Osteoblast (primary cell): ENCODE measurements at regions not wholly inside any gene's neighbourhood (a gene's known extent, or its start where the extent isn't known, plus 50 kb on each side); places are given as distances from the start of the nearest gene placed in this dataset.

Experiments used
- DNase-seq: peaks from one replicate; pipeline ENCODE4 v3.0.0; 2011; ENCODE audit warnings: low spot score, mixed read lengths; ENCODE audit not compliant: insufficient read length; ENCODE audit errors: missing footprints
- H2AFZ ChIP-seq: 2 replicates; pipeline ENCODE4 v1.6.0; 2011; ENCODE audit warnings: mild to moderate bottlenecking, low read length
- H3K27ac ChIP-seq: 2 replicates; pipeline ENCODE4 v1.5.1; 2011; ENCODE audit warnings: mild to moderate bottlenecking, low read depth, low read length, moderate library complexity
- H3K27me3 ChIP-seq: 2 replicates; pipeline ENCODE4 v1.6.0; 2012; ENCODE audit warnings: mild to moderate bottlenecking, control low read depth, inconsistent platforms, low read length, moderate library complexity; ENCODE audit not compliant: insufficient read depth
- H3K36me3 ChIP-seq: 2 replicates; pipeline ENCODE4 v1.5.1; 2011; ENCODE audit warnings: mild to moderate bottlenecking, low read length, control low read depth, moderate library complexity; ENCODE audit not compliant: insufficient read depth
- H3K4me1 ChIP-seq: 2 replicates; pipeline ENCODE4 v1.5.1; 2011; ENCODE audit warnings: mild to moderate bottlenecking, low read length, control low read depth, moderate library complexity; ENCODE audit not compliant: insufficient read depth
- H3K4me2 ChIP-seq: 2 replicates; pipeline ENCODE4 v1.6.0; 2011; ENCODE audit warnings: mild to moderate bottlenecking, low read length; ENCODE audit not compliant: insufficient read depth
- H3K4me3 ChIP-seq: fragments of 200-600 bp; sonication (generic); 3 replicates; pipeline ENCODE4 v1.5.1; 2012; ENCODE audit warnings: mild to moderate bottlenecking, low read length, inconsistent platforms; ENCODE audit not compliant: insufficient read depth
- H3K79me2 ChIP-seq: 2 replicates; pipeline ENCODE4 v1.6.0; 2012; ENCODE audit warnings: mild to moderate bottlenecking, low read length, control low read depth, inconsistent platforms; ENCODE audit not compliant: insufficient read depth
- H3K9me3 ChIP-seq: 2 replicates; pipeline ENCODE4 v1.5.1; 2011; ENCODE audit warnings: low read depth, low read length, control low read depth
- H4K20me1 ChIP-seq: 2 replicates; pipeline ENCODE4 v1.6.0; 2012; ENCODE audit warnings: mild to moderate bottlenecking, low read length, control low read depth; ENCODE audit not compliant: insufficient read depth
- TF ChIP-seq, protein P1 (sequence below): IDR thresholded peaks from 2 replicates; pipeline ENCODE4 v1.5.1; 2011; ENCODE audit warnings: mild to moderate bottlenecking, low read depth, low read length, moderate library complexity; ENCODE audit errors: extremely low read depth

DNA sequence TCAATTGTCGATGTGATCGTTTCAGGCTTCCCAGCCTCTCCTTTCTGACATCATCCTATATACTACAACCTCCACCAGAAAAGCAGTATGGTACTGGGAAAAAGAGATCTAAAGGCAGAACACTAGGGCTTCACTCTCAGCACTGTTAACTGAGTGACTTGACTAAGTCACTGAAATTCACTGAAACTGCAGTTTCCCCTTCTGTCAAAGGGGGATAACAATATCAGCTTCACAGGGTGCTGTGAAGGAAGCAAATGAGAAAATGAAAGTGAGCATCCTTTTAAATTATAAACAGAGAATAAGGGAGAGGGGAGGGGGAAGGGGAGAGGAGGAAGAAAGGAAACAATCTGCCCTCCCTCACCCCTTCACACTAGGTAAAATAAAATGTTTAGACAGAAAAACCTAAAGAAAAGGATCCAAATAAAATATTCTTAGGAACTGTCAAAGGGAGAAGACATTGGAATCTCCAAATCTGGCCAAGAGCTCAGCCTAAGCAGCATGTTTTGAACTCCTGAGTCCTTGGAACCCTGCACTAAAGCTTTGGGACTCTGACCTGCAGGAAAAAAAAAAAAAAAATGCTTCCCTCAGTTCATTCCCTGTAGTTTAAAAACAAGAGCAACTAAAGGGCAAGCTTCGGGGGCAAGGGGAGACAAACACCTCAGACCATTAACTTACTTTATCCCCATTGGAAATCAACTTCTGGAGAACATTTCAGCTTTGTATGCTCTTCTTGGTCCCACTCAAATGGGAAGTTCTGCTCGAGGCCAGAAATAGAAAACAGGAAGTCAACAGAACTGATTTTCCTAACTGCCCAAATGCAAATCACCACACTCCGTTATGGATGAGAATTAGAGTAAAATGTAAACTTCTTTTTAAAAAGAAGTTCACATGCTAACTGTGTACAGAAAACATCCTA is 178.3 kb downstream of the DEPDC1B start:
- H3K27me3 ChIP-seq = no peaks in the 10 kb centered on the region
- H3K4me3 ChIP-seq = peak overlapping the region; percentile 26
- no peaks in the 10 kb centered on the region for H3K79me2 ChIP-seq
- H3K27ac ChIP-seq = peak overlapping the region; percentile 32
- H3K4me1 ChIP-seq = peaks cover 17% of the 10 kb centered on the region
- H3K36me3 ChIP-seq = no peaks in the 10 kb centered on the region
- DNase-seq = peak; percentile 76
- no peaks in the 10 kb centered on the region for H4K20me1 ChIP-seq
- TF ChIP-seq, protein P1, sequence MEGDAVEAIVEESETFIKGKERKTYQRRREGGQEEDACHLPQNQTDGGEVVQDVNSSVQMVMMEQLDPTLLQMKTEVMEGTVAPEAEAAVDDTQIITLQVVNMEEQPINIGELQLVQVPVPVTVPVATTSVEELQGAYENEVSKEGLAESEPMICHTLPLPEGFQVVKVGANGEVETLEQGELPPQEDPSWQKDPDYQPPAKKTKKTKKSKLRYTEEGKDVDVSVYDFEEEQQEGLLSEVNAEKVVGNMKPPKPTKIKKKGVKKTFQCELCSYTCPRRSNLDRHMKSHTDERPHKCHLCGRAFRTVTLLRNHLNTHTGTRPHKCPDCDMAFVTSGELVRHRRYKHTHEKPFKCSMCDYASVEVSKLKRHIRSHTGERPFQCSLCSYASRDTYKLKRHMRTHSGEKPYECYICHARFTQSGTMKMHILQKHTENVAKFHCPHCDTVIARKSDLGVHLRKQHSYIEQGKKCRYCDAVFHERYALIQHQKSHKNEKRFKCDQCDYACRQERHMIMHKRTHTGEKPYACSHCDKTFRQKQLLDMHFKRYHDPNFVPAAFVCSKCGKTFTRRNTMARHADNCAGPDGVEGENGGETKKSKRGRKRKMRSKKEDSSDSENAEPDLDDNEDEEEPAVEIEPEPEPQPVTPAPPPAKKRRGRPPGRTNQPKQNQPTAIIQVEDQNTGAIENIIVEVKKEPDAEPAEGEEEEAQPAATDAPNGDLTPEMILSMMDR = no peak
- H2AFZ ChIP-seq = peak overlapping the region; percentile 88
- H3K9me3 ChIP-seq = no peaks in the 10 kb centered on the region
- H3K4me2 ChIP-seq = peak overlapping the region; percentile 46

DNA sequence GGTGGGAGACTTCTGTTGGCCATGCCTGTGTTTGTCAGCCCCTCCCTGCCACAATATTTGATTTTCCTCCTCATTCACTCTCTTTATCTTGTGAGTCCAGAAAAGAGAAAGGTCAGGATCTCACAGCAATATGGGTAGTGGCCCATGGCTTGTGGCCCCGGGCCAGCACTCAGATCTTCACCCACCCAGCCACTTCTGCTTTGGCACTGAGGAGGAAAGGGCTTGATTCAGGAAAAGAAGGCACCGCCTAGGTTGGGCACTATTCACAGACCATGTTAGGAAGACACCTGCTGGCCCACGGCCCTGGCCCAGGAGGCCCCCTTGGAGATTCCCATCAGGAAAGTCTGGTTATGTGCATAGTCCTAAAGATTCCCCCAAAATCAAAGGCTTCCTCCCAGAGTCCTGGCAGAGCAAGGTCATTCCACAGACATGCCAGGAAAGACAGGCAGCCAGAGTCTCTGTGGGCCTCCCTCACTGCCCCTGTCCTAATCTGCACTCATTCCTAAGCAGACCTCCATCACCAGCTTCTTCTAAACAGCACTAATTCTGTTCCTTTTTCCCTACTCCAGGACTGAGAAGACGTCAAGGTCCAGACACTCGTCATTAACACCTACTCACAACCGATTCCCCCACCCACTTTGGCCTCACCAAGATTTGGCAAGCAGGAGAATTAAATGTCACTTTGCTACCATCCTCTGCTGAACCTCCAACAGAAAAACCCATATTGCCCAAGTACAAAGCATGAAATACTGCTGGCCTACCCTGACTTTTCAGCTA is 179.3 kb downstream of the DEPDC1B start:
- TF ChIP-seq, protein P1 = no peak
- no peak overlapping the region for H3K4me2 ChIP-seq
- H3K36me3 ChIP-seq = no peaks in the 10 kb centered on the region
- H2AFZ ChIP-seq = peak overlapping the region; percentile 27
- H3K4me1 ChIP-seq = peaks cover 17% of the 10 kb centered on the region
- H3K9me3 ChIP-seq = no peaks in the 10 kb centered on the region
- H3K27ac ChIP-seq = no peak overlapping the region
- no peak overlapping the region for H3K4me3 ChIP-seq
- no peaks in the 10 kb centered on the region for H3K79me2 ChIP-seq
- no peaks in the 10 kb centered on the region for H4K20me1 ChIP-seq
- no peaks in the 10 kb centered on the region for H3K27me3 ChIP-seq
- no peak for DNase-seq

DNA sequence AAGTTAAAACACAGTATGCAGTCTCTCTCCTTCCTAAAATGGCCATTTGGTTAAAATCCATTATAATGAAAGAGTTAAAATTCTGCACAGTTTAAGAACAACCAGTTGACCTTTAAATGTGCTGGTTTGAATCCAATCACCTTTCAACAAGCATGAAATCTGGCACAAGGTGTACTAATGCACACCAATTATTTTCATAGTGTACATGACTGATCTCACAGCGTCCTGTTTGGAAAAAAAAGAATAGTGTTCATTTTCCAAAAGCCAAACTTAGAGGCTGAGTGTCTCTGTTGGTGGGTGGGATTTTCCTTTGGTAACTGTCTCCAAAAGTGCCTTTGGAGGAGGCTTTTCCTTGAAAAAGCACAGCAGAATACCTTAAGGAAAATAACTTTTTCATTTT is 180.6 kb downstream of the DEPDC1B start:
- Histone ChIP-seq H3K4me1 (peaks cover 17% of the 10 kb centered on the region), H3K9me3 (no peaks in the 10 kb centered on the region), H3K27me3 (no peaks in the 10 kb centered on the region), H3K4me3 (no peak overlapping the region), H3K79me2 (no peaks in the 10 kb centered on the region), H2AFZ (peak overlapping the region; percentile 25), H3K27ac (no peak overlapping the region), H3K36me3 (no peaks in the 10 kb centered on the region), H3K4me2 (no peak overlapping the region), H4K20me1 (no peaks in the 10 kb centered on the region)
- DNase-seq = no peak
- TF ChIP-seq, protein P1 = no peak

DNA sequence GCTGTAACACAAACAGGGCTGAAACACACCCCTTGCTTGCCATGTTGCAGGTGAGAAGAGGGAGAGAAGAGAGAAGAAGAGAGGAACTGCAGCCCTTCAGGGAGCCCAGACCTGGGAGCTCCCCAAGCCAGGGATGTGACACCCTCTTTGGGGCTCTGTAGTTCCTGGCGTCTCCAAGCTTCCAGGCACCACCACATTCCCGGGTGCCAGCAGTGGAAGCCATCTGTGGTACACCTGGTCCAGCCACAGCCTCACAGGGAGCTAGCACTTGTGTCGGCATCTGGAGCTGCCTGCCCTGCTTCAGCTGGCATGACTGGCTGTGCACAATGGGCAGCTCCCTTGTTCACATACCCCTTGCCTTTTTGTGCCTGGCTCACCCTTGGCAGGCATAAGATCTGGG is 182.1 kb downstream of the DEPDC1B start:
- H3K4me2 ChIP-seq = no peak overlapping the region
- no peak for DNase-seq
- H3K79me2 ChIP-seq = no peaks in the 10 kb centered on the region
- TF ChIP-seq, protein P1 = no peak
- no peak overlapping the region for H3K27ac ChIP-seq
- no peak overlapping the region for H3K4me3 ChIP-seq
- no peaks in the 10 kb centered on the region for H4K20me1 ChIP-seq
- no peaks in the 10 kb centered on the region for H3K9me3 ChIP-seq
- no peaks in the 10 kb centered on the region for H3K27me3 ChIP-seq
- no peaks in the 10 kb centered on the region for H3K36me3 ChIP-seq
- H3K4me1 ChIP-seq = peaks cover 16% of the 10 kb centered on the region
- H2AFZ ChIP-seq = no peak overlapping the region
